OCI-LY1 (cell line): ENCODE measurements at regions not wholly inside any gene's neighbourhood (a gene's known extent, or its start where the extent isn't known, plus 50 kb on each side); places are given as distances from the start of the nearest gene placed in this dataset.

Experiments
- H2AFZ ChIP-seq: fragments of 200-600 bp; sonication (generic), shearing (Covaris generic); 2 replicates; pipeline ENCODE4 v1.6.0; 2014; ENCODE audit warnings: antibody characterized with exemption, mild to moderate bottlenecking, low read length
- H3F3A ChIP-seq: fragments of 200-600 bp; sonication (generic), shearing (Covaris generic); 2 replicates; pipeline ENCODE4 v1.6.0; 2014; ENCODE audit warnings: mild to moderate bottlenecking, antibody characterized with exemption, low read length, moderate library complexity; ENCODE audit not compliant: insufficient read depth
- H3K27ac ChIP-seq: fragments of 200-600 bp; sonication (generic); 2 replicates; pipeline ENCODE4 v1.5.1; 2014; ENCODE audit warnings: low read length, mixed run types, mild to moderate bottlenecking, low read depth; ENCODE audit not compliant: poor library complexity, severe bottlenecking
- H3K27me3 ChIP-seq: fragments of 200-600 bp; sonication (generic); 2 replicates; pipeline ENCODE4 v1.6.0; 2014; ENCODE audit warnings: antibody characterized with exemption, mild to moderate bottlenecking, low read length, moderate library complexity; ENCODE audit not compliant: insufficient read depth
- H3K36me3 ChIP-seq: fragments of 200-600 bp; sonication (generic); 2 replicates; pipeline ENCODE4 v1.6.1; 2014; ENCODE audit warnings: mild to moderate bottlenecking, antibody characterized with exemption, low read length, moderate library complexity, mixed read lengths; ENCODE audit not compliant: insufficient read depth
- H3K4me1 ChIP-seq: fragments of 200-600 bp; sonication (generic); 2 replicates; pipeline ENCODE4 v1.5.1; 2014; ENCODE audit warnings: mild to moderate bottlenecking, low read length, moderate library complexity; ENCODE audit not compliant: insufficient read depth, severe bottlenecking
- H3K4me2 ChIP-seq: fragments of 200-600 bp; sonication (generic), shearing (Covaris generic); 2 replicates; pipeline ENCODE4 v1.6.1; 2014; ENCODE audit warnings: low read length
- H3K4me3 ChIP-seq: fragments of 200-600 bp; sonication (generic); 2 replicates; pipeline ENCODE4 v1.5.1; 2014; ENCODE audit warnings: low read length, low read depth, mild to moderate bottlenecking, mixed read lengths; ENCODE audit not compliant: poor library complexity, severe bottlenecking
- H3K79me2 ChIP-seq: fragments of 200-600 bp; shearing (Covaris generic); 2 replicates; pipeline ENCODE4 v1.6.1; 2016; ENCODE audit warnings: mixed run types, low read length, mixed read lengths; ENCODE audit not compliant: insufficient read depth
- H3K9ac ChIP-seq: fragments of 200-600 bp; sonication (generic), shearing (Covaris generic); 2 replicates; pipeline ENCODE4 v1.6.1; 2014; ENCODE audit warnings: mild to moderate bottlenecking, low read length, mixed read lengths
- H3K9me2 ChIP-seq: fragments of 200-600 bp; sonication (generic), shearing (Covaris generic); 2 replicates; pipeline ENCODE4 v1.6.1; 2014; ENCODE audit warnings: low read depth, mild to moderate bottlenecking, low read length, mixed read lengths
- H3K9me3 ChIP-seq: fragments of 200-600 bp; shearing (Covaris generic); 2 replicates; pipeline ENCODE4 v1.6.1; 2014; ENCODE audit warnings: low read length, mixed read lengths
- H4K20me1 ChIP-seq: fragments of 200-600 bp; sonication (generic), shearing (Covaris generic); 2 replicates; pipeline ENCODE4 v1.6.0; 2016; ENCODE audit warnings: mild to moderate bottlenecking, low read length; ENCODE audit not compliant: insufficient read depth
- CTCF ChIP-seq: fragments of 200-600 bp; sonication (generic), shearing (Covaris generic); IDR thresholded peaks from 2 replicates; pipeline ENCODE4 v1.5.1; 2017; ENCODE audit warnings: mild to moderate bottlenecking, antibody characterized with exemption, low read length, moderate library complexity, mixed read lengths
- EZH2 ChIP-seq: fragments of 200-600 bp; sonication (generic), shearing (Covaris generic); IDR thresholded peaks from 2 replicates; pipeline ENCODE4 v1.8.0; 2017; ENCODE audit warnings: borderline replicate concordance, mixed run types, mild to moderate bottlenecking, antibody characterized with exemption, low read length, moderate library complexity, mixed read lengths

- Histone ChIP-seq H4K20me1 (no peaks in the 10 kb centered on the region), H3F3A (no peaks in the 10 kb centered on the region), H3K9me2 (no peaks in the 10 kb centered on the region), H3K4me2 (no peak overlapping the region), H3K36me3 (no peaks in the 10 kb centered on the region), H3K79me2 (no peaks in the 10 kb centered on the region), H3K27me3 (no peaks in the 10 kb centered on the region), H3K9me3 (no peaks in the 10 kb centered on the region), H3K27ac (no peak overlapping the region), H3K4me1 (no peaks in the 10 kb centered on the region), H3K4me3 (no peak overlapping the region), H2AFZ (no peak overlapping the region), H3K9ac (no peak overlapping the region)
- TF ChIP-seq EZH2, result no peak
- no peak for TF ChIP-seq CTCF
These were observed 824.6 kb upstream of the IGFBP3 start for GRCh38 chr7:46745707-46746090.

GRCh38 chr7:46744957-46745706, 824.1 kb upstream of the IGFBP3 start:
- H2AFZ ChIP-seq, result no peak overlapping the region
- H3F3A ChIP-seq, result no peaks in the 10 kb centered on the region
- no peak overlapping the region for H3K9ac ChIP-seq
- H3K4me1 ChIP-seq, result no peaks in the 10 kb centered on the region
- H3K4me3 ChIP-seq, result no peak overlapping the region
- no peaks in the 10 kb centered on the region for H3K27me3 ChIP-seq
- no peaks in the 10 kb centered on the region for H4K20me1 ChIP-seq
- H3K9me2 ChIP-seq, result no peaks in the 10 kb centered on the region
- no peaks in the 10 kb centered on the region for H3K79me2 ChIP-seq
- H3K4me2 ChIP-seq, result no peak overlapping the region
- no peaks in the 10 kb centered on the region for H3K9me3 ChIP-seq
- H3K27ac ChIP-seq, result no peak overlapping the region
- TF ChIP-seq EZH2 (no peak), CTCF (no peak)
- H3K36me3 ChIP-seq, result no peaks in the 10 kb centered on the region

GRCh38 chr7:46742601-46743000, 821.5 kb upstream of the IGFBP3 start:
- Histone ChIP-seq H4K20me1 (no peaks in the 10 kb centered on the region), H3F3A (no peaks in the 10 kb centered on the region), H3K9ac (no peak overlapping the region), H3K27me3 (no peaks in the 10 kb centered on the region), H3K36me3 (no peaks in the 10 kb centered on the region), H3K4me3 (no peak overlapping the region), H3K9me2 (no peaks in the 10 kb centered on the region), H3K4me2 (no peak overlapping the region), H3K79me2 (no peaks in the 10 kb centered on the region), H3K9me3 (no peaks in the 10 kb centered on the region), H3K27ac (no peak overlapping the region), H3K4me1 (no peaks in the 10 kb centered on the region), H2AFZ (no peak overlapping the region)
- TF ChIP-seq CTCF (no peak), EZH2 (no peak)
